ACC112 (cell line): ENCODE measurements at regions not wholly inside any gene's neighbourhood (a gene's known extent, or its start where the extent isn't known, plus 50 kb on each side); places are given as distances from the start of the nearest gene placed in this dataset.

Source experiments
- H2AFZ ChIP-seq: fragments of 200-600 bp; sonication (generic); one replicate; pipeline ENCODE4 v1.6.0; 2017; ENCODE audit warnings: antibody characterized with exemption, low read length; ENCODE audit not compliant: unreplicated experiment
- H3K27ac ChIP-seq: fragments of 200-600 bp; sonication (generic); 2 replicates; pipeline ENCODE4 v1.5.1; 2014; ENCODE audit warnings: low read depth, mild to moderate bottlenecking, antibody characterized with exemption, low read length, moderate library complexity
- H3K27me3 ChIP-seq: fragments of 200-600 bp; sonication (generic); 2 replicates; pipeline ENCODE4 v1.6.1; 2014; ENCODE audit warnings: mild to moderate bottlenecking, antibody characterized with exemption, low read length, moderate library complexity, mixed read lengths; ENCODE audit not compliant: insufficient read depth
- H3K36me3 ChIP-seq: fragments of 200-600 bp; sonication (generic); 2 replicates; pipeline ENCODE4 v1.6.1; 2016; ENCODE audit warnings: mild to moderate bottlenecking, antibody characterized with exemption, low read length, moderate library complexity, mixed read lengths; ENCODE audit not compliant: insufficient read depth
- H3K4me1 ChIP-seq: fragments of 200-600 bp; sonication (generic); one replicate; pipeline ENCODE4 v1.6.1; 2016; ENCODE audit warnings: low read length, mixed read lengths; ENCODE audit not compliant: insufficient read depth, unreplicated experiment, control insufficient read depth
- H3K4me3 ChIP-seq: fragments of 200-600 bp; sonication (generic); 2 replicates; pipeline ENCODE4 v1.5.1; 2014; ENCODE audit warnings: mild to moderate bottlenecking, low read depth, low read length
- H3K79me2 ChIP-seq: fragments of 200-600 bp; sonication (generic); one replicate; pipeline ENCODE4 v1.6.0; 2016; ENCODE audit warnings: low read length; ENCODE audit not compliant: control insufficient read depth, unreplicated experiment, insufficient read depth

DNA sequence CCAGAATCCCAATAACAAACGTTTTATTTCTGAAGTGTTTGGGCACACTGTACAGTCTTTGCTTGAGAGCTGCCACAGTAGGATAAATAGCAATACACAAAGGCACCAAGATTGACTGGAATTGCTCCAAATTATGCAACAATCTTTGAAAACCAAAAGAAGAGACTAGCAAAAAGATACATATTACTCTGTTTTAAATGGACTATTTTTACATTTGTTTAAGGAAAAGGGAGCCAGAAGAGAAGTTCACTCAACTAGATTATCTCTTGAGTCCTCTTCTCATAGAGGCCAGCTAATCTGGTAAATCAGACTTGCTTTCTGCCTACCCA, 385.0 kb upstream of the SLC30A5 start:
- Histone ChIP-seq H2AFZ (no peak overlapping the region), H3K27me3 (no peaks in the 10 kb centered on the region), H3K4me3 (no peak overlapping the region), H3K36me3 (no peaks in the 10 kb centered on the region), H3K4me1 (no peaks in the 10 kb centered on the region), H3K27ac (no peak overlapping the region), H3K79me2 (no peaks in the 10 kb centered on the region)

DNA sequence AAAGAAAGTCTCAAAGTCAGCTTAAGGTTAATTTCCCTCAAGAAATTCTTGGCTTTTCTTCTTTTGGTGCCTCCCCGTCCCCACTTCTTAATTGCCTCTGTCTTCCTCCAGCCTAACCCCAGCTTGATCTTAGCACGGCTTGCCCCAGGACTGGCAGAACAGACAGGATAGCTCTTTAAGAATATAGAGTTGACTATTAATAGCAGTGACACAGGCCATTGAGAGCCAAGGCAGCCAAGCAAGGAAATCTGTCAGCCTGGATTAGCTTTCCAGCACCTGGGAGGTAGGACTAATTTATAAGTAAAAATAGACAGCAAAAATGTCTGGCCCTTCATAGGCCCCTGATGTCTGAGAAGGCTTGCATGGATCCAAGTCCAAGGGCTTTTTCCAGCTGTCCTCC, 384.6 kb upstream of the SLC30A5 start:
- no peak overlapping the region for H2AFZ ChIP-seq
- H3K79me2 ChIP-seq = no peaks in the 10 kb centered on the region
- H3K4me3 ChIP-seq = no peak overlapping the region
- no peaks in the 10 kb centered on the region for H3K27me3 ChIP-seq
- H3K4me1 ChIP-seq = no peaks in the 10 kb centered on the region
- no peak overlapping the region for H3K27ac ChIP-seq
- no peaks in the 10 kb centered on the region for H3K36me3 ChIP-seq

DNA sequence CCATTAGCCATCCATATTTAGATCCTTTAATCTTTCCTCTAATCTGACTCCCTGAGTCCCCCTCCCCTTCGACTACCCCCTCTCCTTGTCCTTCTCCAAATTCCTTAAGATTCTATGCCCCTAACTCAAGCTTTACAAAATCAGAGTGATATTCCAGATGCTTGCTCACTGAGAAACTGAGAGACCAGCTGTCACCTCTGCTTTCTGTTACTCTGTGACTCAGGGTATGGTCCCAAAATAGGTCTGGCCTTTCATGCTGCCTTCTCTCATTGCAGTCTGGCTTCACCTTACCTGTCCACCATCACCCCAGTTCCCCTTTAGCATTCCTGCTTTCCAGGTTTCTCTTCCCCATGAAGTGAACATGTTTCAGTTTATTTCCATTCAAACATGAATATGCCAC, 383.3 kb upstream of the SLC30A5 start:
- Histone ChIP-seq H3K27me3 (no peaks in the 10 kb centered on the region), H3K4me3 (no peak overlapping the region), H3K27ac (no peak overlapping the region), H3K4me1 (no peaks in the 10 kb centered on the region), H3K79me2 (no peaks in the 10 kb centered on the region), H3K36me3 (no peaks in the 10 kb centered on the region), H2AFZ (no peak overlapping the region)

DNA sequence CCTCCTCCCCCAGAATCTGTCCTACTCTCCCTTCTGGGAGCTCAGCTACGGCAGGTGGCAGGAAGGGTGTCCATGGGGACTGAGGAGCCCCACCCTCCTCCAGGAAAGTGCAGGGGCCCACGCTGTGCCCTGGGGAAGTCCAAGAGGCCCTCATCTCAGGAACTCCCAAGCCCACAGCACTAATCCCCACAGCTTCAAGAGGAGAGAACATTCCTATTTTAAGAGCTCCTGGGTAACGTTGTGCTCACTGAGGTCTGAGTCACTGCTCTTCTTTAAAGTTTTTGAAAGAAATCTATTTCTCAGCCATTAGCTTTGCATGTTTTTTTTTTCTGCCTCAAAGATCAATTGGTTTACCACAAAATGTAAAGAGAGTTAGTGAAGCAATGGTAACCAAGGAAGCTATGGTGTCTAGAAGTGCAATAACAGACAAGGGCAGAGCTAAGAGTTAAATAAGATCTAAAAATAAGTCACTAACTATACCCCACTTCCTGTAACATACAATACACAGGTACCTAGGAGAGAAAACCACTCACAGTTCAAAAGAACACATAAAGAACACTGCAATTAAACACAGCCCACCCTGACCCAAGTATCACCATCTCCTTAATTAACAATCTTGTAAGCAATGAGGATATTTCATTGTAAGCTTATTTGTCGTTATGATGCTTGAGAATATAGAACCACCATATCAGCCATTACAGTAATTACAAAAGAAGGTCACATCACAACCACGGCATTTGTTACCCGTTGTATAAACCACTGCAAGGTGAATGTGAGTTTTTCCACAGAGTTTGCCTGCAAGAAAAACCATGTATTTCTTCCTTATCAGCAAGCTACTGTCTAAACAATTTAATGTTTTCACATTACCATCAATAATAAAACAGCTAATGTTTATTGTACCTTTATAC, 382.3 kb upstream of the SLC30A5 start:
- no peak overlapping the region for H3K4me3 ChIP-seq
- H3K4me1 ChIP-seq = no peaks in the 10 kb centered on the region
- no peak overlapping the region for H2AFZ ChIP-seq
- no peak overlapping the region for H3K27ac ChIP-seq
- no peaks in the 10 kb centered on the region for H3K79me2 ChIP-seq
- no peaks in the 10 kb centered on the region for H3K27me3 ChIP-seq
- H3K36me3 ChIP-seq = no peaks in the 10 kb centered on the region

DNA sequence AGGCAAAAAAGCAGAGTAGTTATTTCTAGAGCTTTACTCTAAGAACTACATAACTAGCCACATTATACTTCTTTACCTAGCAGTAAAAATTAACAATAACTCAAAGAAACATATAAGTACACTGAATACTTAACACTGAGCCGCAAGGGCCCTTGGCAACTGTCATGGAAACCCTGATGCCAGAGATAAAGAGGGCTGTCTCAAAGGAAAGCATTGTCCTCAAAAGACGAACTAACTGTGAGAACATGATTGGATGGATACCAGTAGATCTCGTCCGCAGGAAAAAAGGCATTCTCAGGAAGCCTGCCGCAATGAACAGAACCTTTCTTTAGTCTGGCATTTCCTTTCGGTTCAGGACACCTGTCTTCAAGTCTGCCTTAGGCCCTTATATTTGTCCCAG, 379.0 kb upstream of the SLC30A5 start:
- H3K4me1 ChIP-seq = no peaks in the 10 kb centered on the region
- no peaks in the 10 kb centered on the region for H3K36me3 ChIP-seq
- H2AFZ ChIP-seq = no peak overlapping the region
- H3K4me3 ChIP-seq = no peak overlapping the region
- H3K27me3 ChIP-seq = no peaks in the 10 kb centered on the region
- no peaks in the 10 kb centered on the region for H3K79me2 ChIP-seq
- no peak overlapping the region for H3K27ac ChIP-seq

DNA sequence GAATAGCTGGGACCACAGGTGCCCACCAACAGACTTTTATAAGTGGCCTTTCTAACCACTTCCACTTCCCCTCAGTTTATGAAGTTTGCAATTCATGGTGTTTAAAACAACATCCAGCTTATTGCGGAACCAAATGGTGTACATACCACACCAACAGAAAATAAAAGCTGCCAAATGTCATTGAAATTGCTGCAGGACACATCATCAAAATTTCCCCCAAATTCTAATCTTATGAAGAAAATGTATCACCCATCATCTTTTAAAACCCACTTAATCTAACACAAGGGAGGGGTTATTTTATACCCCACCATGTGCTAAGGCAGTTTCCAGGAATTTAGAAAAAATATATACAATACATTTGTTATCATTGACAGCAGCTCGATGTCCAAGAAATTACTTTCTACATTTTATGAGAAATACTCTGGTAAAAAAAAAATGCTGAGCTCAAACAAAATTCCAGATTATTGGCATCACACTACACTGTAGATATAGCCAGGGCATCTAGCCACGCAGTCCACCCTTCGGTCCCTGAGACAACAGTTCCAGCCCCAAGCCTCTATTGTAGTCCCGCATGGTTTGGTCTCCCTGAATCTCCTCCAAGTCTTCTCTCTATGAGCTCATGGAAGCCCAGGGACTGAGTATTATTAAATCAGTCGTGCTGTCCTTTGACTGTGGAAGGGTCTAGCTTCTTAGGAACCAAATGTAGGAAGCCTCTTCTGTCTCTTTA, 372.8 kb upstream of the SLC30A5 start:
- Histone ChIP-seq H3K27me3 (peaks cover 3% of the 10 kb centered on the region), H3K36me3 (no peaks in the 10 kb centered on the region), H3K4me3 (no peak overlapping the region), H2AFZ (no peak overlapping the region), H3K27ac (no peak overlapping the region), H3K4me1 (no peaks in the 10 kb centered on the region), H3K79me2 (no peaks in the 10 kb centered on the region)

DNA sequence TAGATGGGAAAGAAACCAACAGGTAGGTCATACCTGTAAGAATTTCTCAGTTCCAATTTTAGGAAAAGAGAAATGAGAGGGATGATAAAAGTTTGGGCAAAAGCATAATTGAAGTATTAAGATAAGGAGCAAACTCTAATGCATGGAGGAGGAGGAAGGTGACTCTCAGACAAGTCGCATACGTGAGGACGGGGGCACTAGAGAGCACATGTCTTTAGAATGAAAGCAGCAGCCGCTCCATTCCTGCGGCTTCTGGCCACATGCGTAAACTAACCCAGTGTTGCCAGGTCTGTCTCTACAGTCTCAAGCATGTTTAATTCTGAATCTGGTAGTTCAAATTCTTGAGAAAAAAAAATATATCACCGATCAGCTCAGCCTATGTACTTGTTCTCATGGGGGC, 371.5 kb upstream of the SLC30A5 start:
- Histone ChIP-seq H2AFZ (no peak overlapping the region), H3K4me3 (no peak overlapping the region), H3K27ac (no peak overlapping the region), H3K36me3 (no peaks in the 10 kb centered on the region), H3K27me3 (peaks cover 3% of the 10 kb centered on the region), H3K4me1 (no peaks in the 10 kb centered on the region), H3K79me2 (no peaks in the 10 kb centered on the region)

DNA sequence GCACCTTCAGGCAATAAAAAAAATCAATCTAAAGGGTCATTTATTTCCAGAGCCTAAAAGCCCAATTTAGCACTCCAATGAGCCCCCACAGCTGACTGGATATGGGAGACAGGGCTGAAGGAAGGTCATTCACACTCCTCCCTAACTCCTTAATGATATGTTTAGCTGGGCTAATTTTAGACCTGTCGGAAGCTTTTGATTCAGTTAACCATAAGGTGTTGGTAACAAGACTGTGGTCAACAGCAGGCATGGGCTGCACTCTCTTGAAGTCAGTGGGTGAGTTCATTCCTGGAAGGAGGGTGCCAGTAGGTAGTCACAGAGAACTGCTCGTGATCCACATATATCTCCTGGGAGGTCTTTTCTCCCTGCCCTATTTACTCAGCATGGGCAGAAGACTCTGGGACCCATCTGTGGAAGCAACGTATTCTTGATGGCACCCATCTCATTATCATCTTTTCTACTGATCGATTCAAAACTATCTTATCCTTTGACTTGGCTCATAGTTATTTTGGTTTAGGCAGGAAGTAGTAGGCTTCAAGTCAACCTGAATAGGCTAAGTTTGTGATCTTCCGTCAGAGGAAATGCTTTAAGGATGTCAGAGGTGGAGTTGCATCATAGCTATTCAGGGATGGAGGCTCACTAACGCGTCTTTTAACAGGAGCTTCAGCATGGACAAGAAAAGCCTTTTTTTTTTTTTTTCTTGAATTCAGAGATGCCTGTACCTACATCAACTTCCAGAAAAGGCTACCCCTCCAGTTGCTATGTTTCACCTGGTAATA, 367.7 kb upstream of the SLC30A5 start:
- no peaks in the 10 kb centered on the region for H3K79me2 ChIP-seq
- peaks cover 9% of the 10 kb centered on the region for H3K4me1 ChIP-seq
- no peak overlapping the region for H3K4me3 ChIP-seq
- H3K27ac ChIP-seq = no peak overlapping the region
- no peaks in the 10 kb centered on the region; the same call in 1 of the 2 replicates for H3K27me3 ChIP-seq
- H2AFZ ChIP-seq = no peak overlapping the region
- H3K36me3 ChIP-seq = no peaks in the 10 kb centered on the region

DNA sequence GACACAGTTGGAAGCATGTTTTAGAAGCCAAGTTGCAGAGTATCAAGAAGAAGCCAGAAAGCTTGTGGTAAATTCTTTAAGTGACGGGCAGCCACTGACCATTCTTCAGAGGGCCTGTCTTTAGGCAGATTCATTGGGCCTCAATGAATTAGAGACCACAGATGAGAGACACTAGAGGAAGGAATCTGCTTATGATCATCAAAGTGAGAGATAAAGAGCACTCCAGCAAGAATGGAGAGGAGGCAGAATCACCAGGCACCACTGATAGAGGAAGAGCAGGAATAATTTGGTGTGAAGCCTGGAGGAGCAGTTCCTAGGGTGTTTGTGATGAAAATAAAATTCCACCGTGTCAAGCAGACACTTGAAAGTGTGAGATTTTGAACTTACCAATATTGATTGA, 365.9 kb upstream of the SLC30A5 start:
- Histone ChIP-seq H3K27me3 (no peaks in the 10 kb centered on the region; the same call in 1 of the 2 replicates), H3K36me3 (no peaks in the 10 kb centered on the region), H3K27ac (no peak overlapping the region), H3K4me3 (no peak overlapping the region), H3K4me1 (peaks cover 10% of the 10 kb centered on the region), H3K79me2 (no peaks in the 10 kb centered on the region), H2AFZ (no peak overlapping the region)

DNA sequence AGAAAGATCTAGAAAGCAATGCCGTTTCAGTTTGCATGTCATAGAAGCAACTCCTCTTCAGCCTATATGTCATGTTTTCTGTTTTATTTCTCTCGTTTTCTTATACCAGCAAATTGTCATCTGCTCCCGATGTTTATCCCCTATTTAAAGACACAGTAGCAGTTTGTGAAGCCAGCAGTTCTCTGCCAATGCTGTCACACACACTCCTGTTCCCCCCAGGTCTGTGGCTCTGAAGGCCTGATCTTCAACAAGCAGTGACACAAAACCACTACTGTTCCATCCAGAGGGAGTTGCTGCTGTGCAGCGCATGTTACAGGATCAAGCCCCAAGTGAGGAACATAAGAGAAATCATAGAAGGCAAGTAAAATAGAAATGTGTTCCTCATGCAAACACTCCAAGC, 364.1 kb upstream of the SLC30A5 start:
- H3K27ac ChIP-seq = no peak overlapping the region
- peaks cover 10% of the 10 kb centered on the region for H3K4me1 ChIP-seq
- no peak overlapping the region for H2AFZ ChIP-seq
- no peaks in the 10 kb centered on the region for H3K79me2 ChIP-seq
- no peaks in the 10 kb centered on the region; the same call in 1 of the 2 replicates for H3K27me3 ChIP-seq
- no peak overlapping the region for H3K4me3 ChIP-seq
- H3K36me3 ChIP-seq = no peaks in the 10 kb centered on the region
